SK-N-SH treated with all-trans-retinoic acid at 6 μM for 48 hours (cell line): ENCODE measurements at regions not wholly inside any gene's neighbourhood (a gene's known extent, or its start where the extent isn't known, plus 50 kb on each side); places are given as distances from the start of the nearest gene placed in this dataset.

Experiments used
- ARNTL ChIP-seq: fragments of 450-650 bp; formaldehyde crosslinking; IDR thresholded peaks from 2 replicates; pipeline ENCODE4 v1.5.0; 2020; ENCODE audit warnings: low read depth, mild to moderate bottlenecking, moderate library complexity, borderline replicate concordance
- ISL1 ChIP-seq: fragments of 250-450 bp; sonication (Bioruptor Pico); IDR thresholded peaks from 2 replicates; pipeline ENCODE4 v2.1.2; 2022; ENCODE audit warnings: mild to moderate bottlenecking, moderate library complexity
- PPARA ChIP-seq: fragments of 250-450 bp; sonication (Bioruptor Pico); IDR thresholded peaks from 2 replicates; pipeline ENCODE4 v1.5.0; 2020; ENCODE audit warnings: mild to moderate bottlenecking, borderline replicate concordance
- RARB ChIP-seq: fragments of 250-450 bp; sonication (Bioruptor Pico); IDR thresholded peaks from 2 replicates; pipeline ENCODE4 v1.8.0; 2021; ENCODE audit warnings: mild to moderate bottlenecking, moderate library complexity
- ZFP3 ChIP-seq: fragments of 250-450 bp; sonication (Bioruptor Pico); IDR thresholded peaks from 2 replicates; pipeline ENCODE4 v1.5.0; 2020; ENCODE audit warnings: mild to moderate bottlenecking, moderate library complexity
- ZFP30 ChIP-seq: fragments of 450-650 bp; formaldehyde crosslinking; IDR thresholded peaks from 2 replicates; pipeline ENCODE4 v1.5.0; 2022; ENCODE audit warnings: mild to moderate bottlenecking, moderate library complexity
- ZNF70 ChIP-seq: fragments of 450-650 bp; formaldehyde crosslinking; IDR thresholded peaks from 2 replicates; pipeline ENCODE4 v1.5.0; 2020; ENCODE audit warnings: mild to moderate bottlenecking, moderate library complexity
- TF ChIP-seq, protein P1 (sequence below): fragments of 250-450 bp; sonication (Bioruptor Pico); IDR thresholded peaks from 2 replicates; pipeline ENCODE4 v1.8.0; 2021; ENCODE audit warnings: low read depth, mild to moderate bottlenecking, moderate library complexity, borderline replicate concordance
- TF ChIP-seq, protein P2 (sequence below): fragments of 250-450 bp; sonication (Bioruptor Pico); IDR thresholded peaks from 2 replicates; pipeline ENCODE4 v1.5.1; 2020; ENCODE audit warnings: low read depth, mild to moderate bottlenecking, moderate library complexity

DNA sequence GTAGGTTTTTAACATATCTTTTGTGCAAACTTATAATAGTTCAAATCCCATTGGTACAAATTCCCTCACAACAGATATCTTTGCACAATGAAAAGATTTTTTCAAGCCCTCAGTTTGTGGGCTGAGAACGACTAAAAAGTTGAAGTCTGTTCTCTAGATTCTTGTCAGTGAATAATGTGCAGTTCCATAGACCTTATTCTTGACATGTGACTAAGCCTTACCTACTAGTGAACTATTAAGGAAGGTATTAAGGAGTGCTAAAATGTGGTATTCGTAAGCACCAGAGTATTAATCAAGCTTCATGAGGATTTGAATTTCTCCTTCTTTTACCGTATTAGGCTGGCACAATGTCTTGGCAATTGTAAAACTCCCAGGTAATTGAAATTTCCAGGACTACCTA lies 205.6 kb upstream of the DMRTA1 start:
- no peak for TF ChIP-seq RARB (CRISPR knock-in tag)
- no peak for TF ChIP-seq ZFP30
- no peak for TF ChIP-seq ZNF70 (CRISPR knock-in tag)
- no peak for TF ChIP-seq ZFP3 (CRISPR knock-in tag)
- TF ChIP-seq ISL1 (CRISPR knock-in tag) = no peak
- TF ChIP-seq, protein P1, sequence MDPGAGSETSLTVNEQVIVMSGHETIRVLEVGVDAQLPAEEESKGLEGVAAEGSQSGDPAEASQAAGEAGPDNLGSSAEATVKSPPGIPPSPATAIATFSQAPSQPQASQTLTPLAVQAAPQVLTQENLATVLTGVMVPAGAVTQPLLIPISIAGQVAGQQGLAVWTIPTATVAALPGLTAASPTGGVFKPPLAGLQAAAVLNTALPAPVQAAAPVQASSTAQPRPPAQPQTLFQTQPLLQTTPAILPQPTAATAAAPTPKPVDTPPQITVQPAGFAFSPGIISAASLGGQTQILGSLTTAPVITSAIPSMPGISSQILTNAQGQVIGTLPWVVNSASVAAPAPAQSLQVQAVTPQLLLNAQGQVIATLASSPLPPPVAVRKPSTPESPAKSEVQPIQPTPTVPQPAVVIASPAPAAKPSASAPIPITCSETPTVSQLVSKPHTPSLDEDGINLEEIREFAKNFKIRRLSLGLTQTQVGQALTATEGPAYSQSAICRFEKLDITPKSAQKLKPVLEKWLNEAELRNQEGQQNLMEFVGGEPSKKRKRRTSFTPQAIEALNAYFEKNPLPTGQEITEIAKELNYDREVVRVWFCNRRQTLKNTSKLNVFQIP (CRISPR knock-in tag) = no peak
- TF ChIP-seq ARNTL (CRISPR knock-in tag) = no peak
- TF ChIP-seq, protein P2, sequence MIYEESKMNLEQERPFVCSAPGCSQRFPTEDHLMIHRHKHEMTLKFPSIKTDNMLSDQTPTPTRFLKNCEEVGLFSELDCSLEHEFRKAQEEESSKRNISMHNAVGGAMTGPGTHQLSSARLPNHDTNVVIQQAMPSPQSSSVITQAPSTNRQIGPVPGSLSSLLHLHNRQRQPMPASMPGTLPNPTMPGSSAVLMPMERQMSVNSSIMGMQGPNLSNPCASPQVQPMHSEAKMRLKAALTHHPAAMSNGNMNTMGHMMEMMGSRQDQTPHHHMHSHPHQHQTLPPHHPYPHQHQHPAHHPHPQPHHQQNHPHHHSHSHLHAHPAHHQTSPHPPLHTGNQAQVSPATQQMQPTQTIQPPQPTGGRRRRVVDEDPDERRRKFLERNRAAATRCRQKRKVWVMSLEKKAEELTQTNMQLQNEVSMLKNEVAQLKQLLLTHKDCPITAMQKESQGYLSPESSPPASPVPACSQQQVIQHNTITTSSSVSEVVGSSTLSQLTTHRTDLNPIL (CRISPR knock-in tag) = no peak
- TF ChIP-seq PPARA (CRISPR knock-in tag) = no peak
